Mammary epithelial cell (primary cell): ENCODE measurements at regions not wholly inside any gene's neighbourhood (a gene's known extent, or its start where the extent isn't known, plus 50 kb on each side); places are given as distances from the start of the nearest gene placed in this dataset.

ENCODE experiments used
- EZH2 ChIP-seq: IDR thresholded peaks from 2 replicates; pipeline ENCODE4 v1.6.1; 2012; ENCODE audit warnings: low read length, inconsistent platforms, borderline replicate concordance
- TF ChIP-seq, protein P1 (sequence below), 2 donors: IDR thresholded peaks in 1 of 2; conservative IDR thresholded peaks in 1 of 2; 2 replicates each; pipeline ENCODE4 v1.5.1; 2011 to 2012; ENCODE audit warnings: inconsistent platforms in 2 of 2, low read length in 2 of 2, mild to moderate bottlenecking in 2 of 2, control low read depth in 1 of 2, low read depth in 1 of 2; ENCODE audit not compliant: insufficient read depth in 1 of 2; ENCODE audit errors: extremely low read depth in 1 of 2

DNA sequence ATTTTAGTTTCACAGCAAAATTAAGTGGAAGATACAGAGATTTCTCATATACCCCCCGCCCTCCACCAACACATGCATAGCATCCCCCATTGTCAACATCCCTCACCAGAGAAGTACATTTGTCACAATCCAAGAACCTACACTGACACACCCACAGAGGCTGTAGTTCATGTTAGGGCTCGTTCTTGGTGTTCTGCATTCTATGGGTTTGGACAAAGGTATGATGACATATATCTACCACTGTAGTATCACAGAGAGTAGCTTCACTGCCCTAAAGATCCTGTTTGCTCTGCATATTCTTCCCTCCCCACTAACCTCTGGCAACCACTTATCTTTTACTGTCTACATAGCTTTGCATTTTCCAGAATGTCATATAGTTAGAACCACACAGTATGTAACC lies 444.6 kb upstream of the DCN start:
- TF ChIP-seq EZH2: no peak
- TF ChIP-seq, protein P1, sequence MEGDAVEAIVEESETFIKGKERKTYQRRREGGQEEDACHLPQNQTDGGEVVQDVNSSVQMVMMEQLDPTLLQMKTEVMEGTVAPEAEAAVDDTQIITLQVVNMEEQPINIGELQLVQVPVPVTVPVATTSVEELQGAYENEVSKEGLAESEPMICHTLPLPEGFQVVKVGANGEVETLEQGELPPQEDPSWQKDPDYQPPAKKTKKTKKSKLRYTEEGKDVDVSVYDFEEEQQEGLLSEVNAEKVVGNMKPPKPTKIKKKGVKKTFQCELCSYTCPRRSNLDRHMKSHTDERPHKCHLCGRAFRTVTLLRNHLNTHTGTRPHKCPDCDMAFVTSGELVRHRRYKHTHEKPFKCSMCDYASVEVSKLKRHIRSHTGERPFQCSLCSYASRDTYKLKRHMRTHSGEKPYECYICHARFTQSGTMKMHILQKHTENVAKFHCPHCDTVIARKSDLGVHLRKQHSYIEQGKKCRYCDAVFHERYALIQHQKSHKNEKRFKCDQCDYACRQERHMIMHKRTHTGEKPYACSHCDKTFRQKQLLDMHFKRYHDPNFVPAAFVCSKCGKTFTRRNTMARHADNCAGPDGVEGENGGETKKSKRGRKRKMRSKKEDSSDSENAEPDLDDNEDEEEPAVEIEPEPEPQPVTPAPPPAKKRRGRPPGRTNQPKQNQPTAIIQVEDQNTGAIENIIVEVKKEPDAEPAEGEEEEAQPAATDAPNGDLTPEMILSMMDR (conservative IDR thresholded peaks at IDR 0.05 in 1 of 2, IDR thresholded peaks at IDR 0.05 in 1 of 2; ENCODE audit: extremely low read depth in 1 of 2, insufficient read depth in 1 of 2, low read depth in 1 of 2, low read length in 2 of 2): no peak
